ENCODE measurements at regions not wholly inside any gene's neighbourhood (a gene's known extent, or its start where the extent isn't known, plus 50 kb on each side); places are given as distances from the start of the nearest gene placed in this dataset.

GRCh38 chr2:128660836-128661235 is 342.2 kb upstream of the HS6ST1 start:
- Mint-ChIP-seq H3K4me1 (peaks cover 13% of the 10 kb centered on the region), H3K36me3 (no peaks in the 10 kb centered on the region)

More at GRCh38 chr2:128660836-128661235, 342.2 kb upstream of the HS6ST1 start:
- ChIA-PET CTCF (interaction anchor here (0.6 kb wide), 1 partner anchor 65 kb away, joined by 3 read pairs; no protein-coding TSS in a partner anchor), POLR2A (no interaction called here)
- ATAC-seq (no peak), DNase-seq (ENCODE audit: low spot score) (no peak)
- Mint-ChIP-seq H3K27me3 (ENCODE audit: low read depth) (no peaks in the 10 kb centered on the region; the same call in 1 of the 2 replicates), H3K9me3 (peaks cover 4% of the 10 kb centered on the region; the same call in 1 of the 2 replicates), H3K4me3 (no peak overlapping the region), H3K27ac (no peak overlapping the region)
- TF ChIP-seq EMX1 (CRISPR knock-in tag; IDR thresholded peaks at IDR 0.05) (no peak), GABPB1 (CRISPR knock-in tag; IDR thresholded peaks at IDR 0.05) (no peak), CBFB (CRISPR knock-in tag; IDR thresholded peaks at IDR 0.05; ENCODE audit: low read depth) (no peak), ATF1 (CRISPR knock-in tag; IDR thresholded peaks at IDR 0.05) (no peak), MYBL2 (CRISPR knock-in tag; IDR thresholded peaks at IDR 0.05) (no peak), KAT7 (CRISPR knock-in tag; IDR thresholded peaks at IDR 0.05; ENCODE audit: borderline replicate concordance) (no peak), CREB1 (CRISPR knock-in tag; IDR thresholded peaks at IDR 0.05) (no peak), ZNF512 (CRISPR knock-in tag; IDR thresholded peaks at IDR 0.05; ENCODE audit: borderline replicate concordance) (no peak), JAZF1 (CRISPR knock-in tag; IDR thresholded peaks at IDR 0.05) (no peak), ATF2 (CRISPR knock-in tag; IDR thresholded peaks at IDR 0.05; ENCODE audit: borderline replicate concordance, low read depth) (no peak), ZSCAN18 (CRISPR knock-in tag; IDR thresholded peaks at IDR 0.05) (no peak), E2F1 (CRISPR knock-in tag; IDR thresholded peaks at IDR 0.05) (no peak), NR3C1 (CRISPR knock-in tag; conservative IDR thresholded peaks at IDR 0.05; ENCODE audit: low read depth) (no peak), SOX15 (CRISPR knock-in tag; IDR thresholded peaks at IDR 0.05) (no peak), NR1H2 (CRISPR knock-in tag; IDR thresholded peaks at IDR 0.05) (no peak)
- TF ChIP-seq, protein P1, sequence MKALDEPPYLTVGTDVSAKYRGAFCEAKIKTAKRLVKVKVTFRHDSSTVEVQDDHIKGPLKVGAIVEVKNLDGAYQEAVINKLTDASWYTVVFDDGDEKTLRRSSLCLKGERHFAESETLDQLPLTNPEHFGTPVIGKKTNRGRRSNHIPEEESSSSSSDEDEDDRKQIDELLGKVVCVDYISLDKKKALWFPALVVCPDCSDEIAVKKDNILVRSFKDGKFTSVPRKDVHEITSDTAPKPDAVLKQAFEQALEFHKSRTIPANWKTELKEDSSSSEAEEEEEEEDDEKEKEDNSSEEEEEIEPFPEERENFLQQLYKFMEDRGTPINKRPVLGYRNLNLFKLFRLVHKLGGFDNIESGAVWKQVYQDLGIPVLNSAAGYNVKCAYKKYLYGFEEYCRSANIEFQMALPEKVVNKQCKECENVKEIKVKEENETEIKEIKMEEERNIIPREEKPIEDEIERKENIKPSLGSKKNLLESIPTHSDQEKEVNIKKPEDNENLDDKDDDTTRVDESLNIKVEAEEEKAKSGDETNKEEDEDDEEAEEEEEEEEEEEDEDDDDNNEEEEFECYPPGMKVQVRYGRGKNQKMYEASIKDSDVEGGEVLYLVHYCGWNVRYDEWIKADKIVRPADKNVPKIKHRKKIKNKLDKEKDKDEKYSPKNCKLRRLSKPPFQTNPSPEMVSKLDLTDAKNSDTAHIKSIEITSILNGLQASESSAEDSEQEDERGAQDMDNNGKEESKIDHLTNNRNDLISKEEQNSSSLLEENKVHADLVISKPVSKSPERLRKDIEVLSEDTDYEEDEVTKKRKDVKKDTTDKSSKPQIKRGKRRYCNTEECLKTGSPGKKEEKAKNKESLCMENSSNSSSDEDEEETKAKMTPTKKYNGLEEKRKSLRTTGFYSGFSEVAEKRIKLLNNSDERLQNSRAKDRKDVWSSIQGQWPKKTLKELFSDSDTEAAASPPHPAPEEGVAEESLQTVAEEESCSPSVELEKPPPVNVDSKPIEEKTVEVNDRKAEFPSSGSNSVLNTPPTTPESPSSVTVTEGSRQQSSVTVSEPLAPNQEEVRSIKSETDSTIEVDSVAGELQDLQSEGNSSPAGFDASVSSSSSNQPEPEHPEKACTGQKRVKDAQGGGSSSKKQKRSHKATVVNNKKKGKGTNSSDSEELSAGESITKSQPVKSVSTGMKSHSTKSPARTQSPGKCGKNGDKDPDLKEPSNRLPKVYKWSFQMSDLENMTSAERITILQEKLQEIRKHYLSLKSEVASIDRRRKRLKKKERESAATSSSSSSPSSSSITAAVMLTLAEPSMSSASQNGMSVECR (CRISPR knock-in tag; IDR thresholded peaks at IDR 0.05; ENCODE audit: borderline replicate concordance) = no peak
- TF ChIP-seq, protein P2, sequence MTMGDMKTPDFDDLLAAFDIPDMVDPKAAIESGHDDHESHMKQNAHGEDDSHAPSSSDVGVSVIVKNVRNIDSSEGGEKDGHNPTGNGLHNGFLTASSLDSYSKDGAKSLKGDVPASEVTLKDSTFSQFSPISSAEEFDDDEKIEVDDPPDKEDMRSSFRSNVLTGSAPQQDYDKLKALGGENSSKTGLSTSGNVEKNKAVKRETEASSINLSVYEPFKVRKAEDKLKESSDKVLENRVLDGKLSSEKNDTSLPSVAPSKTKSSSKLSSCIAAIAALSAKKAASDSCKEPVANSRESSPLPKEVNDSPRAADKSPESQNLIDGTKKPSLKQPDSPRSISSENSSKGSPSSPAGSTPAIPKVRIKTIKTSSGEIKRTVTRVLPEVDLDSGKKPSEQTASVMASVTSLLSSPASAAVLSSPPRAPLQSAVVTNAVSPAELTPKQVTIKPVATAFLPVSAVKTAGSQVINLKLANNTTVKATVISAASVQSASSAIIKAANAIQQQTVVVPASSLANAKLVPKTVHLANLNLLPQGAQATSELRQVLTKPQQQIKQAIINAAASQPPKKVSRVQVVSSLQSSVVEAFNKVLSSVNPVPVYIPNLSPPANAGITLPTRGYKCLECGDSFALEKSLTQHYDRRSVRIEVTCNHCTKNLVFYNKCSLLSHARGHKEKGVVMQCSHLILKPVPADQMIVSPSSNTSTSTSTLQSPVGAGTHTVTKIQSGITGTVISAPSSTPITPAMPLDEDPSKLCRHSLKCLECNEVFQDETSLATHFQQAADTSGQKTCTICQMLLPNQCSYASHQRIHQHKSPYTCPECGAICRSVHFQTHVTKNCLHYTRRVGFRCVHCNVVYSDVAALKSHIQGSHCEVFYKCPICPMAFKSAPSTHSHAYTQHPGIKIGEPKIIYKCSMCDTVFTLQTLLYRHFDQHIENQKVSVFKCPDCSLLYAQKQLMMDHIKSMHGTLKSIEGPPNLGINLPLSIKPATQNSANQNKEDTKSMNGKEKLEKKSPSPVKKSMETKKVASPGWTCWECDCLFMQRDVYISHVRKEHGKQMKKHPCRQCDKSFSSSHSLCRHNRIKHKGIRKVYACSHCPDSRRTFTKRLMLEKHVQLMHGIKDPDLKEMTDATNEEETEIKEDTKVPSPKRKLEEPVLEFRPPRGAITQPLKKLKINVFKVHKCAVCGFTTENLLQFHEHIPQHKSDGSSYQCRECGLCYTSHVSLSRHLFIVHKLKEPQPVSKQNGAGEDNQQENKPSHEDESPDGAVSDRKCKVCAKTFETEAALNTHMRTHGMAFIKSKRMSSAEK (CRISPR knock-in tag; IDR thresholded peaks at IDR 0.05; ENCODE audit: borderline replicate concordance) = no peak
